Body of pancreas (tissue), 4 donors: ENCODE measurements at regions not wholly inside any gene's neighbourhood (a gene's known extent, or its start where the extent isn't known, plus 50 kb on each side); places are given as distances from the start of the nearest gene placed in this dataset.

Source experiments
- CTCF ChIP-seq, 7 experiments: fragments of 450-650 bp in 4 of 7; fragments of 200-600 bp in 3 of 7; sonication (generic) in 3 of 7; IDR thresholded peaks; one replicate each; pipeline ENCODE4 v1.5.1; 2016 to 2019; ENCODE audit warnings: antibody characterized with exemption in 7 of 7
- POLR2A ChIP-seq, 3 donors: fragments of 450-650 bp; IDR thresholded peaks; one replicate each; pipeline ENCODE4 v1.6.1; 2016; ENCODE audit warnings: antibody characterized with exemption in 3 of 3, mild to moderate bottlenecking in 2 of 3

- TF ChIP-seq CTCF (IDR thresholded peaks at IDR 0.05), result no peak
- no peak for TF ChIP-seq POLR2A (IDR thresholded peaks at IDR 0.05)
Measured at GRCh38 chr3:44108481-44108880, 133.2 kb upstream of the TOPAZ1 start.
